ENCODE measurements at regions not wholly inside any gene's neighbourhood (a gene's known extent, or its start where the extent isn't known, plus 50 kb on each side); places are given as distances from the start of the nearest gene placed in this dataset.
"Not testable (repeated sequence)": the region's sequence is repeated elsewhere in the genome, so short reads cannot be mapped to it uniquely, and the experiment has no call there.

- DNase-seq, result no peak
Measured at GRCh38 chrX:27136325-27136724, 326.8 kb downstream of the PPP4R3C start.

DNA sequence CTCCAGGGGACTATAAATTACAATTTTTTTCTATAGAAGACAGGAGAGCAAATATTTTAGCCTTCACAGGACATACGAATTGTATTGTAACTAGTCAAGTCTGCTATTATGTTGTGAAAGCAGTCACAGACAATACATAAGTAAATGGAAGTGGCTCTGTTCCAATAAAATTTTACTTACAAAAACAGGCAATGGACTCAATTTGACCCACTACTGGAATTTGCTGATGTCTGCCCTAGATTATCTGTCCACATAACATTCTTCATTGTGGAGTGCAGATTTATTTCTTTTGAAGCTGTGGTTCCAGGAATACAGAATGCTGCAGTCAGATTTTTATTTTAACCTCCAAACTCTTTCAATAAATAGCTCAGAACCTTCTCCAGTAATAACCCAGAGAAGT, 330.3 kb downstream of the PPP4R3C start:
- DNase-seq, result no peak

- DNase-seq, result not testable (repeated sequence)
Measured at GRCh38 chrX:27087176-27087575, 376.0 kb downstream of the PPP4R3C start.

DNA sequence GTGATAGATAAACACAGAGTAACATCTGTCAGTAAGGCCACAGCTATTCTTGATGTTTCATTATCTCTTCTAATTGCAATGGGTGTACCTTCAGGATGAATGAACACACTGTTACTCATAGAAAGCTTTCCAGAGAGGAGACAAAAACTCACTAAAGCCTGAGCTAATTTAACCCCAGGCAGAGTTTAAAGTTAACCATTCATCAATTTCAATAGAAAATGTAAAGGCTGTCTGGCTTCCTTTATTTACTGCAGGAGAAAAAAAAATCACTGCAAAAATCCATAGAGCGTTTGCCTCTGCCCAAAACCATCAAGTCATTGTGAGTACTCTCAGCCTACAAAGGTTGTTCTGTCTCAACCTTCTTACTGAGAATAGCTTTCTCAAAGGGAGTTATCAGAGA, 376.9 kb downstream of the PPP4R3C start:
- no peak for DNase-seq

GRCh38 chrX:27085346-27085745, 377.8 kb downstream of the PPP4R3C start:
- DNase-seq, result no peak

DNA sequence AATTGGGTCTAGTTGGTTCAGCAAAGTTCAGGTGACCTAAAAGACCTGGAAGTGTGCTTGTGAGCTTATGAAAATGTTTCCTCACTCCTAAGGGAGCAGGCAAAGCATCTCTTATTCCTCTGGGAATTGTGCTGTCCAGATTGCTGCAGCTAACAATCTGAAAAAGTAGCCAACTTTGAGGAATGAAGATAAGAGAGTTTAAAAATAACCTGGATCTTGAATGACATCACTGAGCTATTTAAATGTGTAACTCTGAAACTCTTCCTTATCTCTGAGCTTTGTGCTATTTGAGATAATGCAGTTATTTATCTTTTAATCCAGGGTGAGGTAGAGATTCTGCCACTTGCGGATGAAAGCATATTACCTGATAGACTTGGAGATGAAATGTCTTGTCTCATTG, 384.8 kb downstream of the PPP4R3C start:
- DNase-seq, result no peak

- no peak for DNase-seq
Measured at GRCh38 chrX:27057883-27058282, 405.3 kb downstream of the PPP4R3C start.

- DNase-seq, result no peak
Measured at GRCh38 chrX:27039332-27039731, 423.8 kb downstream of the PPP4R3C start.

GRCh38 chrX:27008486-27008885, 454.7 kb downstream of the PPP4R3C start:
- no peak for DNase-seq

- no peak for DNase-seq
Measured at GRCh38 chrX:26999634-27000033, 463.5 kb downstream of the PPP4R3C start.

DNA sequence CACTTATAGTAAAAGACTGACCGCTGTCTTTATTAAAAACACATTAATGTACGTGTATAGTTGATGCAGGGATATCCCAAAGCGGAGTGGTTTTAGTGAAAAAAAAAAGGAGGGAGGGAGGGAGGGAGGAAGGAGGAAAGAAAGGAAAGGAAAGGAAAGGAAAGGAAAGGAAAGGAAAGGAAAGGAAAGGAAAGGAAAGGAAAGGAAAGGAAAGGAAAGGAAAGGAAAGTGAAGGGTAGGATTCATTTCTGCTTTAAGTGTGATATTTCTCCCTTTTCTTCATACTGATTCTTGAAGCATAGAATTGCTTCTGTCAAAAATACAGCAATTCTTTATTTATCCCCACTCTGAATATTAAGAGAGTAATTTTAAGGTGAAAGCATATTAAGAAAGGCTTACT, 504.9 kb downstream of the PPP4R3C start:
- DNase-seq, result no peak

DNA sequence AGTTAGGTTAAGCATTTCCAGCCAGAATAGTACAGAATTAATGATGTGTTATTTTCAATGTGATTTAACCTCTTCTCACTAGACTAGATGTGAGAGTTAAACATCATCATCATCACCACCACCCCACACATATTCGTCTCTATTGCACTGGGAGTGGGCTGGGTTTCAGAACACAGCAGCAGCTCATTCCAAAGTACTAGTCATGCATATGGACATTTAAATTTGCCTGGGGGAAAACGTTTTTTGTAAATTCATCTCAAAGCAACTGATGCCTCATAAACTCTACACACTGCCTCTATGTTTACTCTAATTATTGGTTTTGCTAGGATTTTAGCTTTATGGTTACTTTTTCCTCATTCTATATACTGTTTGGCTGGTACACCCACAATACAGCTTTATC, 509.1 kb downstream of the PPP4R3C start:
- no peak for DNase-seq

GRCh38 chrX:26952213-26952612, 510.9 kb downstream of the PPP4R3C start:
- no peak for DNase-seq

- no peak for DNase-seq
Measured at GRCh38 chrX:26927419-26927818, 535.7 kb downstream of the PPP4R3C start.

- no peak for DNase-seq
Measured at GRCh38 chrX:26925088-26925487, 538.1 kb downstream of the PPP4R3C start.

- no peak for DNase-seq
Measured at GRCh38 chrX:26922278-26922677, 540.9 kb downstream of the PPP4R3C start.

GRCh38 chrX:26918631-26919030, 544.5 kb downstream of the PPP4R3C start:
- DNase-seq, result no peak

- no peak for DNase-seq
Measured at GRCh38 chrX:26916991-26917390, 546.1 kb downstream of the PPP4R3C start.

DNA sequence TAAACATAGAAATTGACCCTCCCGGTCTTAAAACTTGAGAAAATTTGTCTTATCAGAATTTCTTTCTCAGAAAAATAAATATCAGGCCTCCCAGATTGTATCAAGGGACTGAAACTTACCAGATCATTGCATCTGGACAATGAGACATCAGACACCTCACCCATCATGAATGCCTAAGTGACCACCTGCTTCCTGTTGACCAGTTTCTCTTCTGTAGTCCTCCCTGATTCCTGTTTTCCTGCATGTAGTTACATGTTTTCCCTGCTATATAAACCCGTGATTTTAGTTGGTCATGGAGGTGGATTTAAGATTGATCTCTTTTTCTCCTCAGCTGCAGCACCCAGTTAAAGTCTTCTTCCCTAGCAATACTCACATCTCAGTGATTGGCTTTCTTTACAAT, 548.1 kb downstream of the PPP4R3C start:
- no peak for DNase-seq

DNA sequence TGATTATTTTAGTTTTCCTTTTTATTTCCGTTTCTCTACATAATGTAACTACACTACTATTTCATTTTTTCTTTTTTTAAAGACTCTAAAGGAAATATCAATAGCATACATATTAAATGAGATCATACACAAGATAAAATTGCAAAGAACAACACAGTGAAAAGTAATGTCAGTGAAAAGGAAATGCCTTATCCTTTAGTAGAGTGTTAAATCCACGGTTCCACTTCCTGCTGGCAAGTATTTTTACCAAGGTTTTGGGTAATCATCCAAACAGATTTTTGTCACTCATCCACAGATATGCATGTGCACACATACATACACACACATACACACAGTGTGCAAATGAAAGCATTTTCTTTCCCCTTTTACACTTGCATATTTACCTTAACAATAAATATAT, 548.9 kb downstream of the PPP4R3C start:
- DNase-seq, result no peak

DNA sequence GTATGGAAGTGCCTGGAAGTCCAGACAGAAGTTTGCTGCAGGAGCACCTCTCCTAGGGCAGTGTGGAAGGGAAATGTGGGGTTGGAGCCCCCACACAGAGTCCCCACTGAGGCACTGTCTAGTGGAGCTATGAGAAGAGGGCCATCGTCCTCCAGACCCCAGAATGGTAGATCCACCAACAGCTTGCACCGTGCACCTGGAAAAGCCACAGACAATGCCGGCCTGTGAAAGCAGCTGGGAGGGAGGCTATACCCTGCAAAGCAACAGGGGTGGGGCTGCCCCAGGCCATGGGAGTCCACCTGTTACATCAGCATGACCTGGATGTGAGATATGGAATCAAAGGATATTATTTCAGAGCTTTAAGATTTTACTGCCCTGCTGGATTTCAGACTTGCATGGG, 551.4 kb downstream of the PPP4R3C start:
- not testable (repeated sequence) for DNase-seq

DNA sequence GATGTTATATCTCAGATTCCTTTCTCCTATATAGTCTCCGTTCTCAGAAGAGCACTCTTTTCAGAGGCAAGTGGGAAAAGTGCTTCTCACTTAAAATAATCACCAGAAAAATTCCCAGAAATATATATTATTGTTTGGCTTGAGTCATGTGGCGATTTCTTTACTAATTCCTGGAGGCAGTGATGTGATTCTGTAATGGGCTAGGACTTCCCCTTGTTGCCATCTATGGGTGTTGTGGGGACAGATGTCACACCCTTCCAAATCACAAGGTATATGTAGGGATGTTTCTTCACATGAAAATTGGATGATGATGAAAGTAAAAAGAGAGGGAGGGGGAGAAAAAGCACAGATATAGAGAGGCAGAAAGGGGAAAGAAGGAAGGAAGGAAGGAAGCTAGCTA, 553.4 kb downstream of the PPP4R3C start:
- DNase-seq, result no peak

DNA sequence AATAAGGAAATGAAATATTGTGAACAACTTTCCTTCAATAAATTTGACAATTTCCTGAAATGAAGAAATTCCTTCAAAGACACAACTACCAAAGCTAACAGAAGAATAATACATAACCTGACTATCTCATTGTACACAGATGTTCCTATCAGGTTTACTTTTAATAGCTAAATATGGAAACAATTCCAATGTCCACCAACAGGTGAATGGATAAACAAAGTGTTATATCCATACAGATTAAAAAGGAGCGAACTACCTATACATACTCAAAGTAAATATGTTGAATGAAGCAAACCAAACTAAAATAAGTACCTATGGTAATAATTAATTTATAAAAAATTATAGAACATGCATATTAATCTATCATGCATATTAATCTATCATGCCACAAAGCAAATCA, 554.9 kb downstream of the PPP4R3C start:
- DNase-seq, result no peak

GRCh38 chrX:26889574-26889973, 573.6 kb downstream of the PPP4R3C start:
- DNase-seq, result no peak

DNA sequence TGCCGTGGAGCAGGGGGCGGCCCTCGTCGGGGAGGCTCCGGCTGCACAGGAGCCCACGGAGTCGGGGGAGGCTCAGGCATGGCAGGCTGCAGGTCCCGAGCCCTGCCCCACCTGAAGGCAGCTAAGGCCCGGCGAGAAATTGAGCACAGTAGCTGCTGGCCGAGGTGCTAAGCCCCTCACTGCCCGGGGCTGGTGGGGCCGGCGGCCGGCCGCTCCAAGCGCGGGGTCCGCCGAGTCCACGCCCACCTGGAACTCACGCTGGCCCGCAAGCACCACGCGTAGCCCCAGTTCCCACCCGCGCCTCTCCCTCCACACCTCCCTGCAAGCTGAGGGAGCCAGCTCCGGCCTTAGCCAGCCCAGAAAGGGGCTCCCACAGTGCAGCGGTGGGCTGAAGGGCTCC, 589.4 kb downstream of the PPP4R3C start:
- no peak for DNase-seq

GRCh38 chrX:26871967-26872366, 591.2 kb downstream of the PPP4R3C start:
- no peak for DNase-seq
